SH-SY5Y (cell line): ENCODE measurements at regions not wholly inside any gene's neighbourhood (a gene's known extent, or its start where the extent isn't known, plus 50 kb on each side); places are given as distances from the start of the nearest gene placed in this dataset.

ENCODE experiments used
- GATA2 ChIP-seq: IDR thresholded peaks from 2 replicates; pipeline ENCODE4 v1.6.1; 2011; ENCODE audit warnings: mild to moderate bottlenecking, low read depth, low read length
- GATA3 ChIP-seq: IDR thresholded peaks from 2 replicates; pipeline ENCODE4 v1.6.1; 2011; ENCODE audit warnings: low read depth, mild to moderate bottlenecking, low read length, moderate library complexity

DNA sequence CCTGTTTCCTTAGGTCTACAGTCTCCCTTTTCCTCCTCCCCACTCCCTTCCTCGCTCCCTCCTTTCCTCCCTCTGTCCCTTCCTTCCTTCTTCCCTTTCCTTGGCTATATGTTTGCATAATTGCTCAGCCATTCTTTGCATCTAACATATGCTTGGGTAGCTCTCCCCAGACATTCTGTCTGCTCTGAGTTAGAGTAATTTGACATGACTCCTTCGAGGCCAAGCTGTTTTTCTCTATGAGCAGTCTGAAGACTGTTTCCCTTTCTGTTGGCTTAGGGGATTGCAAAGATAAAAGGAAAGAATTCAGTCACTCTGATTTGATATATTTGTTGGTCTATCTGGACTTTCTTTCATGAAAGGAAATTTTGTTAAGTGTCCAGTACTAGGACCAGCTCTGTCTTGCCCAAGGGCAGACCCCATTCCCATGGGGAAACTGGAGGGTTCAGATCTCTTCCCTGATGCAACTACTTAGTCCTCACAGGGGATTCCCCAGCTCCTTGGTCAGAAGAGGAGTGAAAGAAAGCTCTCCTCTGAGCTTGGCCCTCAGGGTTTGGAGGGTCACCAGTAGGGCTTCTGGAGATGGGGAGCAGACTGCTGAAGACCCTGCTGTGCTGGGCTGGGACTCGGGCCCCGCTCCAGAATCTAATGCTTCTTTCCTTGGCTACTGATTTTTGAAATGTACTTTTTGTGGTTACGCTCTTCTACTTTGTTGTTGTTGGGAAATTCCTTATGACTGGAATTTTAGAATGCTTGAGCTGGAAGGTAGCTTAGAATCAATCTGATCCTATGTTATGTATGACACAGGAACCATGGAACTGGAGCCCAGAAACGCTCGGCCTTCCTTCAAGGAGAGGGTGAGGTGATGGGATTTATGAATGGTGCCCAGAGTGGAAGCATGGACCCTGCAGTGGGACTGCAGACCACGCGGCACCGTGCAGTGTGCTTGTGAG is 63.7 kb upstream of the SLC22A23 start:
- TF ChIP-seq GATA3 (no peak), GATA2 (no peak)
